VCaP (cell line): ENCODE measurements at regions not wholly inside any gene's neighbourhood (a gene's known extent, or its start where the extent isn't known, plus 50 kb on each side); places are given as distances from the start of the nearest gene placed in this dataset.

Experiments
- H3K27ac ChIP-seq: fragments of 450-650 bp; 2 replicates; pipeline ENCODE4 v1.5.1; 2017
- TF ChIP-seq, protein P1 (sequence below): fragments of 450-650 bp; conservative IDR thresholded peaks from 2 replicates; pipeline ENCODE4 v1.5.1; 2017; ENCODE audit warnings: mild to moderate bottlenecking, moderate library complexity

- H3K27ac ChIP-seq, result no peak overlapping the region
- TF ChIP-seq, protein P1, sequence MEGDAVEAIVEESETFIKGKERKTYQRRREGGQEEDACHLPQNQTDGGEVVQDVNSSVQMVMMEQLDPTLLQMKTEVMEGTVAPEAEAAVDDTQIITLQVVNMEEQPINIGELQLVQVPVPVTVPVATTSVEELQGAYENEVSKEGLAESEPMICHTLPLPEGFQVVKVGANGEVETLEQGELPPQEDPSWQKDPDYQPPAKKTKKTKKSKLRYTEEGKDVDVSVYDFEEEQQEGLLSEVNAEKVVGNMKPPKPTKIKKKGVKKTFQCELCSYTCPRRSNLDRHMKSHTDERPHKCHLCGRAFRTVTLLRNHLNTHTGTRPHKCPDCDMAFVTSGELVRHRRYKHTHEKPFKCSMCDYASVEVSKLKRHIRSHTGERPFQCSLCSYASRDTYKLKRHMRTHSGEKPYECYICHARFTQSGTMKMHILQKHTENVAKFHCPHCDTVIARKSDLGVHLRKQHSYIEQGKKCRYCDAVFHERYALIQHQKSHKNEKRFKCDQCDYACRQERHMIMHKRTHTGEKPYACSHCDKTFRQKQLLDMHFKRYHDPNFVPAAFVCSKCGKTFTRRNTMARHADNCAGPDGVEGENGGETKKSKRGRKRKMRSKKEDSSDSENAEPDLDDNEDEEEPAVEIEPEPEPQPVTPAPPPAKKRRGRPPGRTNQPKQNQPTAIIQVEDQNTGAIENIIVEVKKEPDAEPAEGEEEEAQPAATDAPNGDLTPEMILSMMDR, result no peak
Measured at GRCh38 chr3:190252080-190252479, 70.2 kb downstream of the CLDN1 start.

- TF ChIP-seq, protein P1, result no peak
- H3K27ac ChIP-seq, result no peak overlapping the region
Measured at GRCh38 chr3:190249414-190249813, 72.8 kb downstream of the CLDN1 start.

DNA sequence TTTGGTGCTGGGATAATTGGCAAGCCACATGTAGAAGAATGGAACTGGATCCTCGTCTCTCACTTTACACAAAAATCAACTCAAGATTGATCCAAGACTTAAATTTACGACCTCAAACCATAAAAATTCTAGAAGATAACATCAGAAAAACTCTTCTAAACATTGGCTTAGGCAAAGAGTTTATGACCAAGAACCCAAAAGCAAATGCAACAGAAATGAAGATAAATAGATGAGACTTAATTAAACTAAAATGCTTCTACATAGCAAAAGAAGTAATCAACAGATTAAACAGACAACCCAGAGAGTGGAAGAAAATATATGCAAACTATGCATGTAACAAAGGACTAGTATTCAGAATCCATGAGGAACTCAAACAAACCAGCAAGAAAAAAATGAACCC lies 80.1 kb downstream of the CLDN1 start:
- no peak overlapping the region for H3K27ac ChIP-seq
- TF ChIP-seq, protein P1, result no peak

- no peak overlapping the region for H3K27ac ChIP-seq
- TF ChIP-seq, protein P1, result no peak
Measured at GRCh38 chr3:190239325-190239724, 82.9 kb downstream of the CLDN1 start.

DNA sequence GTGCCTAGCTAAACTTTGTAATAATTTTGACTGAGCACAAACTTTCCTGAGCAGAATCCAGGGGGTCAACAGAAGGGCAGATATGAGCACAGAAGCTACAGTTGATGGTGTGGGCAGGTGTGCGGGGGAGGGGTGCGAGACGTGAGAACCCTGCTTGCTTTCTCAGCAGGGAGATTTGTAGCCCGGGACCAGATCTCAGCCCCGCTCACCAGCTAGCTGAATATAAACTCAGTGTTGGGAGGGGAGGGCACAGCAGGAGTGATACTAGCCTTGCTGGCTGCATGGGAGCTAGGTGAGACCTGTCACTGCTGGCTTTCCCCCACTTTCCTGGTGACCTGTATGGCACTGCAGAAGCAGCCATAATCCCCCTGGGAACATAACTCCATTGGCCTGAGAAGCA lies 83.4 kb downstream of the CLDN1 start:
- H3K27ac ChIP-seq, result no peak overlapping the region
- TF ChIP-seq, protein P1, result no peak

DNA sequence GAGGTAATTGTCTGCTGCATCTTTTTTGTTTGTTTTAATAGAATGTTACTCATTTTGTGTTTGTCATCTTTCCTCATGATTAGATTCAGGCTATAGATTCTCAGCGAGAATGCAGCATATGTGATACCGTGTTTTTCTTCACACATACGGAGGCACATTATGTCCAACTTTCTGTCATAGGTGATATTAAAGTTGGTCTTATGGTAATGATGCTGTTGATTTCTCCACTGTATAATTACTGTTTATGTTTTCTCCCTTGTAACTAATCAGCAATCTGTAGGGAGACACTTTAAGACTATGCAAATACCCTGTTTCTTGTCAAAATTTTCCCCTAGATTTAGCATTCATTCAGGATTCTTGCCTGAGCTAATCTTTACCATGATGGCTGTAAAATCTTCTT lies 87.6 kb downstream of the CLDN1 start:
- TF ChIP-seq, protein P1, result no peak

DNA sequence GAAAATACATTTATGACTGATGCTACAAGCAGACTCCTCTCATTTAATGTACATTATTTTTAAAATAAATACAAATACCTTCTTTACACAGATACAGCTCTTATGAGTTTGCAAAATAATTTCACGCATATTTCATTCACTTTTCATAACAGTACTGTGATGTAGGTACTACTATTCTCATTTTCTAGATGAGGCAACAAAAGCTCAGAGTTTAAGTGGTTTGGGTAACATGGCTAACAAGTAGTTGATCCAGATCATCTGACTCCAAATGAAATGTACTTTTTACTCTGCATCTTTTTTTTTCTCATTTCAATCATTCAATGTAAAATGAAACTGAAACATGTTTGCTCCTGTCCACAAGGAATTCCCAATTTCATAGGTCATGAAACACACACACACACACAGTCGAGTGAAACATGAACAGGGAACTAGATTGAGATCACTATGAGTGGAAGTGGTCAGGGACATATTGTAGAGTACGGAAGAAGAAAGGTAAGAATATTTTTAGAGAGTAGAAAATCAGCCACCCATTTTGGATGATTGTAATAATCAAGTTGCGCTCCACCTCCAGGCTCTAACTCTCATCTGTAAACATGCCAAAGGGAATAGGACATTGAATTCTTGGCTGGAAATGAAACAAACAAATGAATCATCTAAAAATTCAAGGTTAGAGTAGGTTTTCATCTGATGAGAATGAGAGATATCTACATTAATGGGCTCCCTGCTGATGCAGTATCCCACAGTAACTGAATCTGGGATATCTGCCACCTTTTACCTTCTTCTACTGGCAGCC lies 92.4 kb downstream of the CLDN1 start:
- TF ChIP-seq, protein P1, result no peak
- H3K27ac ChIP-seq, result no peak overlapping the region

More for the DNA sequence above, 87.6 kb downstream of the CLDN1 start:
- H3K27ac ChIP-seq, result no peak overlapping the region
